ENCODE measurements at regions not wholly inside any gene's neighbourhood (a gene's known extent, or its start where the extent isn't known, plus 50 kb on each side); places are given as distances from the start of the nearest gene placed in this dataset.

DNA sequence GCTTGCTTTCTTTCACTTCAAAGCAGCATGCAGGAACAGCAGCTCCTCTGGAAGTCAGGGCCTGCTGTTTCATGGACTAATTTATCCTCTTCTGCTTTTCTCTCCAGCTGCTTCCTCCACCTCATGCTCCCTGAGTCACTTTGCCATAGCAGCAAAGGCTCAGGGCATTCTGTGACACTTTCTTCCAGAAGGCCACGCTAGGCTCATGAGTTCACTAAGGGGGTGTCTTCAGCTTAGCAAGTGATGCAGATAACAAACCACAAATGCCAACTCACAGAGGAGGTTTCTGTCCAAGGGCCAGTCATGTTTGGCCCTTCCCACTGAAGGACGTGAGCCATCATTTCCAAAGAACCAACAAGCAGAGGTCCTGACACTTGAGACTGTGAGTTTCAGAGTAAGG is 200.2 kb downstream of the ADGRA3 start:
- no peaks in the 10 kb centered on the region for H3K9me3 Mint-ChIP-seq (ENCODE audit: unreplicated experiment)
- no peak for DNase-seq (ENCODE audit: low spot score)
- no peaks in the 10 kb centered on the region for H3K4me1 Mint-ChIP-seq (ENCODE audit: unreplicated experiment)
- no peak overlapping the region for H3K4me3 Mint-ChIP-seq (ENCODE audit: unreplicated experiment)
- no peaks in the 10 kb centered on the region for H3K36me3 Mint-ChIP-seq (ENCODE audit: low read depth, unreplicated experiment)
- H3K27ac Mint-ChIP-seq (ENCODE audit: unreplicated experiment) = no peak overlapping the region
- TF ChIP-seq CTCF (IDR thresholded peaks at IDR 0.05; ENCODE audit: unreplicated experiment) = no peak
- peaks cover 2% of the 10 kb centered on the region for H3K27me3 Mint-ChIP-seq (ENCODE audit: unreplicated experiment)

DNA sequence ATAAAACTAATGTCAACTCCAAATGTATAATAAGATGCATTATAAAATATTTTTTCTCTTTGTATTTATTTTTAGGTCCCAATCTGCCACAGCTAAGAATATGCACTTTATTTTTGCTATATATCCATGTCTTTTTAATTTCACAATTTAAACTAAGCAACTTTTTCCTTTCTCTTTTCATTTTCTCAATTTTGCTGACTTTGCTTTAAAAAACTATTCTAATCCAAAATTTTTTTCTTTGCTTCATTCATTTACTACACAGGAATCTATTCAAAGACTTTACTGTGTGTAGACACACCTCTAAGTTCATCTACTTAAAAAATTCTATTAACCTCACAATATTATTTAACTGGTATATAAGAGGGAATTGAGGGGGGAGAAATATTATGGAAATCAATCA is 201.9 kb downstream of the ADGRA3 start:
- H3K36me3 Mint-ChIP-seq (ENCODE audit: low read depth, unreplicated experiment) = no peaks in the 10 kb centered on the region
- H3K9me3 Mint-ChIP-seq (ENCODE audit: unreplicated experiment) = no peaks in the 10 kb centered on the region
- H3K4me1 Mint-ChIP-seq (ENCODE audit: unreplicated experiment) = no peaks in the 10 kb centered on the region
- no peaks in the 10 kb centered on the region for H3K27me3 Mint-ChIP-seq (ENCODE audit: unreplicated experiment)
- DNase-seq (ENCODE audit: low spot score) = no peak
- no peak for TF ChIP-seq CTCF (IDR thresholded peaks at IDR 0.05; ENCODE audit: unreplicated experiment)
- H3K4me3 Mint-ChIP-seq (ENCODE audit: unreplicated experiment) = no peak overlapping the region
- no peak overlapping the region for H3K27ac Mint-ChIP-seq (ENCODE audit: unreplicated experiment)

GRCh38 chr4:22312113-22312512 is 203.8 kb downstream of the ADGRA3 start:
- no peaks in the 10 kb centered on the region for H3K36me3 Mint-ChIP-seq (ENCODE audit: low read depth, unreplicated experiment)
- no peak for DNase-seq (ENCODE audit: low spot score)
- H3K27ac Mint-ChIP-seq (ENCODE audit: unreplicated experiment) = no peak overlapping the region
- no peaks in the 10 kb centered on the region for H3K4me1 Mint-ChIP-seq (ENCODE audit: unreplicated experiment)
- no peak overlapping the region for H3K4me3 Mint-ChIP-seq (ENCODE audit: unreplicated experiment)
- no peak for TF ChIP-seq CTCF (IDR thresholded peaks at IDR 0.05; ENCODE audit: unreplicated experiment)
- H3K9me3 Mint-ChIP-seq (ENCODE audit: unreplicated experiment) = no peaks in the 10 kb centered on the region
- H3K27me3 Mint-ChIP-seq (ENCODE audit: unreplicated experiment) = no peaks in the 10 kb centered on the region

- no peaks in the 10 kb centered on the region for H3K27me3 Mint-ChIP-seq (ENCODE audit: unreplicated experiment)
- no peaks in the 10 kb centered on the region for H3K36me3 Mint-ChIP-seq (ENCODE audit: low read depth, unreplicated experiment)
- no peak for DNase-seq (ENCODE audit: low spot score)
- H3K4me1 Mint-ChIP-seq (ENCODE audit: unreplicated experiment) = no peaks in the 10 kb centered on the region
- peaks cover 4% of the 10 kb centered on the region for H3K9me3 Mint-ChIP-seq (ENCODE audit: unreplicated experiment)
- H3K27ac Mint-ChIP-seq (ENCODE audit: unreplicated experiment) = no peak overlapping the region
- H3K4me3 Mint-ChIP-seq (ENCODE audit: unreplicated experiment) = no peak overlapping the region
- no peak for TF ChIP-seq CTCF (IDR thresholded peaks at IDR 0.05; ENCODE audit: unreplicated experiment)
Observed at GRCh38 chr4:22301253-22301652, 214.6 kb downstream of the ADGRA3 start.

- H3K36me3 Mint-ChIP-seq (ENCODE audit: low read depth, unreplicated experiment) = no peaks in the 10 kb centered on the region
- TF ChIP-seq CTCF (IDR thresholded peaks at IDR 0.05; ENCODE audit: unreplicated experiment) = no peak
- no peak overlapping the region for H3K27ac Mint-ChIP-seq (ENCODE audit: unreplicated experiment)
- no peaks in the 10 kb centered on the region for H3K4me1 Mint-ChIP-seq (ENCODE audit: unreplicated experiment)
- H3K27me3 Mint-ChIP-seq (ENCODE audit: unreplicated experiment) = no peaks in the 10 kb centered on the region
- no peak for DNase-seq (ENCODE audit: low spot score)
- H3K9me3 Mint-ChIP-seq (ENCODE audit: unreplicated experiment) = peaks cover 4% of the 10 kb centered on the region
- no peak overlapping the region for H3K4me3 Mint-ChIP-seq (ENCODE audit: unreplicated experiment)
Observed at GRCh38 chr4:22299678-22300077, 216.2 kb downstream of the ADGRA3 start.

Data from endothelial cell (in vitro differentiated cells).